Left ventricle myocardium inferior (tissue), 1 donor: ENCODE measurements at regions not wholly inside any gene's neighbourhood (a gene's known extent, or its start where the extent isn't known, plus 50 kb on each side); places are given as distances from the start of the nearest gene placed in this dataset.
"Not testable (repeated sequence)": the region's sequence is repeated elsewhere in the genome, so short reads cannot be mapped to it uniquely, and the experiment has no call there.

Experiments used
- DNase-seq: peaks from one replicate; pipeline ENCODE4 v3.0.0-alpha.2; 2020
- H3K27ac ChIP-seq: fragments of 200-600 bp; replicated peaks from 2 replicates; pipeline ENCODE4 v1.8.0; 2021
- H3K27me3 ChIP-seq: fragments of 200-600 bp; 2 replicates; pipeline ENCODE4 v1.8.0; 2021; ENCODE audit warnings: low read depth
- H3K36me3 ChIP-seq: fragments of 200-600 bp; 2 replicates; pipeline ENCODE4 v1.8.0; 2021
- H3K4me1 ChIP-seq: fragments of 200-600 bp; 2 replicates; pipeline ENCODE4 v1.8.0; 2021
- H3K4me3 ChIP-seq: fragments of 200-600 bp; 2 replicates; pipeline ENCODE4 v1.8.0; 2021; ENCODE audit warnings: mild to moderate bottlenecking, moderate library complexity
- H3K9me3 ChIP-seq: fragments of 200-600 bp; replicated peaks from 2 replicates; pipeline ENCODE4 v1.8.0; 2021
- CTCF ChIP-seq: fragments of 200-600 bp; IDR thresholded peaks from 2 replicates; pipeline ENCODE4 v1.8.0; 2021; ENCODE audit warnings: antibody characterized with exemption, mild to moderate bottlenecking, borderline replicate concordance
- intact Hi-C: fragments of 100-400 bp; cut with micrococcal nuclease; formaldehyde crosslinking; loops from one replicate; pipeline ENCODE4 v1.11.0; 2022
- donor health status: DM: no; HTN: yes; CAD: no; lungs with severe emphysema.

GRCh38 chr4:177494791-177495190, 52.6 kb upstream of the AGA start:
- Histone ChIP-seq H3K27ac (no peak overlapping the region), H3K9me3 (peaks cover 4% of the 10 kb centered on the region), H3K27me3 (no peaks in the 10 kb centered on the region), H3K36me3 (no peaks in the 10 kb centered on the region), H3K4me1 (no peaks in the 10 kb centered on the region), H3K4me3 (no peak overlapping the region)
- TF ChIP-seq CTCF = no peak
- no peak for DNase-seq
- intact Hi-C loops = no loop called here

DNA sequence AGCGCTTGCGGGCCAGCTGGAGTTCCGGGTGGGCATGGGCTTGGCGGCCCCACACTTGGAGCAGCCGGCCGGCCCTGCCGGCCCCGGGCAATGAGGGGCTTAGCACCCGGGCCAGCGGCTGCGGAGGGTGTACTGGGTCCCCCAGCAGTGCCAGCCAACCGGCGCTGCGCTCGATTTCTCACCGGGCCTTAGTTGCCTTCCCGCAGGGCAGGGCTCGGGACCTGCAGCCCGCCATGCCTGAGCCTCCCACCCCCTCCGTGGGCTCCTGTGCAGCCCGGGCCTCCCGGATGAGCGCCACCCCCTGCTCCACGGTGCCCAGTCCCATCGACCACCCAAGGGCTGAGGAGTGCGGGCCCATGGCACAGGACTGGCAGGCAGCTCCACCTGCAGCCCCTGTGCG, 53.4 kb upstream of the AGA start:
- DNase-seq, H3K36me3 ChIP-seq, H3K27ac ChIP-seq, H3K9me3 ChIP-seq, H3K4me3 ChIP-seq, H3K27me3 ChIP-seq, intact Hi-C loops, H3K4me1 ChIP-seq: not testable (repeated sequence)

DNA sequence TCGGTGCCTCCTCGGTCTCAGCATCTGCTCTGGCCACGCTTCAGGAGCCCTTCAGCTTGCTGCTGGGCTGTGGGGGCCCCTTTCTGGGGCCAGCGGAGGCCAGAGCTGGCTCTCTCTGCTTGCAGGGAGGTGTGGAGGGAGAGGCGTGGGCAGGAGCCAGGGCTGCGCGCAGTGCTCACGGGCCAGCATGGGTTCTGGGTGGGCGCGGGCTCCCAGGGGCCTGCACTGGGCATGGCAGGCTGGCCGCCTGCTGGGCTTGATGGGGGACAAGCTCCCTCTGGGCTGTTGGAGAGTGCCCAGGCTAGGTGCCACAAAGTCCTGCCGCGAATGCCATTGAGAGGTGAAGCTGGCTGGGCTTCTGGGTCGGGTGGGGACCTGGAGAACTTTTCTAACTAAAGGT, 57.3 kb upstream of the AGA start:
- no peaks in the 10 kb centered on the region for H3K27me3 ChIP-seq
- H3K9me3 ChIP-seq = peaks cover 12% of the 10 kb centered on the region
- H3K4me1 ChIP-seq = no peaks in the 10 kb centered on the region
- intact Hi-C loops = no loop called here
- DNase-seq = no peak
- H3K4me3 ChIP-seq = no peak overlapping the region
- no peak overlapping the region for H3K27ac ChIP-seq
- TF ChIP-seq CTCF = no peak
- H3K36me3 ChIP-seq = no peaks in the 10 kb centered on the region

GRCh38 chr4:177505171-177505615, 63.0 kb upstream of the AGA start:
- H3K4me3 ChIP-seq = no peak overlapping the region
- no peaks in the 10 kb centered on the region for H3K4me1 ChIP-seq
- H3K36me3 ChIP-seq = no peaks in the 10 kb centered on the region
- no peak overlapping the region for H3K27ac ChIP-seq
- no peaks in the 10 kb centered on the region for H3K27me3 ChIP-seq
- peaks cover 8% of the 10 kb centered on the region for H3K9me3 ChIP-seq
- intact Hi-C loops = no loop called here
- no peak for TF ChIP-seq CTCF
- no peak for DNase-seq

GRCh38 chr4:177508662-177509061, 66.4 kb upstream of the AGA start:
- Histone ChIP-seq H3K4me1 (no peaks in the 10 kb centered on the region), H3K27me3 (no peaks in the 10 kb centered on the region), H3K4me3 (no peak overlapping the region), H3K36me3 (no peaks in the 10 kb centered on the region), H3K9me3 (no peaks in the 10 kb centered on the region), H3K27ac (no peak overlapping the region)
- intact Hi-C loops = no loop called here
- DNase-seq = no peak
- TF ChIP-seq CTCF = no peak

DNA sequence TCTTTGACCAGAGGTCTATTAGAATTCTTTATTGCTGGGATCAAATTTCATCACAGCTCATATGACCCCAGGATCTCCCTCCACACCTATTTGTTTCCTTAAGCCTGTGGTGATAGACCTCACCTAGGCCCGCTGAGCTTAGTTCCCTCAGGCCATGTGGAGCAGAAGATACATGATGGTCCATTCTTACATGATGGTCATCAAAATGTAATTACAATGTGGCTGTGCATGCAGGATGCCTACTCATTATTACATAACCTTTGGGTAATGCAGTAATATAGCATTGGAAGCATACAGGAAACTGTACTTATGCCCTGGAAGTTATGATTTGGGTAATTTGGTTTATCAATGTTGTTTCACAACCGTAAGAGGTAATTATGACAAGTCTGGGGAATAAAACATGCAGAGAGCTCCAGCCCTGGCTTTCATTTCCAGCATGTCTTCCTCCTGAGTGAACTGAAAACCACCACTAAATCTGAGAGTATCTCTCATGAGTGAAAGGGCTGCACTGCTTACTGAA, 67.0 kb upstream of the AGA start:
- Histone ChIP-seq H3K27me3 (no peaks in the 10 kb centered on the region), H3K36me3 (no peaks in the 10 kb centered on the region), H3K4me1 (no peaks in the 10 kb centered on the region), H3K9me3 (no peaks in the 10 kb centered on the region), H3K4me3 (no peak overlapping the region), H3K27ac (no peak overlapping the region)
- intact Hi-C loops = no loop called here
- TF ChIP-seq CTCF = no peak
- no peak for DNase-seq
